GM18951 (cell line): ENCODE measurements at regions not wholly inside any gene's neighbourhood (a gene's known extent, or its start where the extent isn't known, plus 50 kb on each side); places are given as distances from the start of the nearest gene placed in this dataset.

ENCODE experiments used
- POLR2A ChIP-seq: IDR thresholded peaks from 4 replicates; pipeline ENCODE4 v1.6.1; 2011; ENCODE audit warnings: mild to moderate bottlenecking; ENCODE audit not compliant: insufficient read length, insufficient read depth; ENCODE audit errors: extremely low read depth
- in situ Hi-C: fragments of 300-500 bp; cut with MboI; formaldehyde crosslinking; loops from one replicate; pipeline ENCODE4 v1.12.0; 2022; ENCODE audit warnings: low sequenced_read_pairs, mixed read lengths, inconsistent platforms; ENCODE audit not compliant: unreplicated experiment

DNA sequence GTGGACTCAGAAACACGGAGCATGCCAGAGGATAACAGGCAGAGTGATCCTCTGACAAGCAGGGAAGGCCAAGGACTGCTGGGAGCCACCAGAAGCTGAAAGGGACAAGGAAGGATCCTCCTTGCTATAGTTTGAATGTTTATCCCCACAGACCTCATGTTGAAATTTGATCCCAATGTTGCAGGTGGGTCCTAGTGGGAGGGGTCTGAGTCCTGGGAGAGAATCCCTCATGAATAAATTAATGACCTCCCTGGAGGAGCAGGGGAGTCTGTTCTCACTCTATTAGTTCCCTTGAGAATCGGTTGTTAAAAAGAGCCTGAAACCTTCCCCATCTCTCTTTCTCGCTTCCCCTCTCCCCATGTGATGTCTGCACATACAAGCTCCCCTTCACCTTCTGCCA is 124.4 kb downstream of the FBXO15 start:
- in situ Hi-C loops, result no loop called here
- TF ChIP-seq POLR2A, result no peak

DNA sequence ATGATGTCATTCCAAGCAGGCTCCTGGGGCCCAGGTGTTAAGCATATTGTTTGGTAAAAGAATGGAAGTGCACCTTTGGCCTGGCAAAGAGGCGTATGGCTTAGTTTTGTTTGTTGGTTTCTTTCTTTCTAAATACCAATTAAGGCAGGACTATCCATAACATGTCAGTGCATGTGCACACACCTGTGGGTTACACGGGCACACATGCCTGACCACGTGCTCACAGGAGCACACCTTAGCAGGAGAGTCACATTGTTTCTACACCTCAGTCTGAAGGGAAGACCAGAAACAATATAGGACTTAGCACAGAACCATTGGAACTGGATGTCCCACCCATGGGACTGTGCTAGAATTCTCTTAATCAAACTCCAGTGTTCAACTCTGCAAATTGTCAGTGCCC is 127.8 kb downstream of the FBXO15 start:
- no peak for TF ChIP-seq POLR2A
- in situ Hi-C loops, result no loop called here

DNA sequence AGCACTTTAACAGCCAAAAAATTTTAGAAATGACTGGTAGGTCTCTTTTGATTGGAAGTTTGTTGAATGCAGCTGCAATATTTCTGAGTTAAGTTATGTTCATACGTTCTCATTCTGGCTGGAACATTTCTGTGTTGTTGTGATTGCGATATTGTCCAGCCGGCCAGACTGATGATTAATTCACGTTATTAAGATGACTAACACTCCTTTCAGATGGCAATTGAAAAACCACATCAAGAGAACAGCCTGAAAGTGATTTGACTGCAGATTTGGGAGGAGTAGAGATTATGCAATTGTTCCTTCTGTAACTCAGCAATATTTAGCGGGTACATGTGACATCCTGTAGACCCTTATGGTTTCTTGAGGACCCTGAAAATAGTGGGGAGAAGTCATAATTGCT is 133.7 kb downstream of the FBXO15 start:
- TF ChIP-seq POLR2A, result no peak
- in situ Hi-C loops, result no loop called here

GRCh38 chr18:74012954-74013630 is 134.5 kb downstream of the FBXO15 start:
- no peak for TF ChIP-seq POLR2A
- in situ Hi-C loops, result no loop called here

- no peak for TF ChIP-seq POLR2A
- in situ Hi-C loops, result no loop called here
These were observed 141.5 kb downstream of the FBXO15 start for GRCh38 chr18:74006143-74006542.

GRCh38 chr18:74005320-74006109 is 142.1 kb downstream of the FBXO15 start:
- no peak for TF ChIP-seq POLR2A
- in situ Hi-C loops, result no loop called here

GRCh38 chr18:73992242-73993022 is 155.2 kb downstream of the FBXO15 start:
- in situ Hi-C loops, result no loop called here
- no peak for TF ChIP-seq POLR2A

GRCh38 chr18:73991570-73991969 is 156.1 kb downstream of the FBXO15 start:
- in situ Hi-C loops, result no loop called here
- no peak for TF ChIP-seq POLR2A

DNA sequence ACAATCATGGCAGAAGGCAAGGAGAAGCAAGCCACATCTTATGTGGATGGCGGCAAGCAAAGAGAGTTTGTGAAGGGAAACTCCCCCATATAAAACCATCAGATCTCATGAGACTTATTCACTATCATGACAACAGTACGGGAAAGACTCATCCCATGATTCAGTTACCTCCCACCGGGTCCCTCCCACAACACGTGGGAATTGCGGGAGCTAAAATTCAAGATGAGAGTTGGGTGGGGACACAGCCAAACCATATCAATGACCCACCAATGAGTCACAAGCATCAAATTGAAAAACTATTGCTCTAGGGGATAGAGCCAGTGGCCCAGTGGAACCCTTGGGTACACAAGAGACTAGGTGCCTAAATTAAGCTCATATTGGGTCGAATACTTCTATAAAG is 157.4 kb downstream of the FBXO15 start:
- in situ Hi-C loops, result no loop called here
- TF ChIP-seq POLR2A, result no peak

GRCh38 chr18:73987247-73987980 is 160.2 kb downstream of the FBXO15 start:
- no peak for TF ChIP-seq POLR2A
- in situ Hi-C loops, result no loop called here

GRCh38 chr18:73986711-73987110 is 160.9 kb downstream of the FBXO15 start:
- TF ChIP-seq POLR2A, result no peak
- in situ Hi-C loops, result no loop called here

DNA sequence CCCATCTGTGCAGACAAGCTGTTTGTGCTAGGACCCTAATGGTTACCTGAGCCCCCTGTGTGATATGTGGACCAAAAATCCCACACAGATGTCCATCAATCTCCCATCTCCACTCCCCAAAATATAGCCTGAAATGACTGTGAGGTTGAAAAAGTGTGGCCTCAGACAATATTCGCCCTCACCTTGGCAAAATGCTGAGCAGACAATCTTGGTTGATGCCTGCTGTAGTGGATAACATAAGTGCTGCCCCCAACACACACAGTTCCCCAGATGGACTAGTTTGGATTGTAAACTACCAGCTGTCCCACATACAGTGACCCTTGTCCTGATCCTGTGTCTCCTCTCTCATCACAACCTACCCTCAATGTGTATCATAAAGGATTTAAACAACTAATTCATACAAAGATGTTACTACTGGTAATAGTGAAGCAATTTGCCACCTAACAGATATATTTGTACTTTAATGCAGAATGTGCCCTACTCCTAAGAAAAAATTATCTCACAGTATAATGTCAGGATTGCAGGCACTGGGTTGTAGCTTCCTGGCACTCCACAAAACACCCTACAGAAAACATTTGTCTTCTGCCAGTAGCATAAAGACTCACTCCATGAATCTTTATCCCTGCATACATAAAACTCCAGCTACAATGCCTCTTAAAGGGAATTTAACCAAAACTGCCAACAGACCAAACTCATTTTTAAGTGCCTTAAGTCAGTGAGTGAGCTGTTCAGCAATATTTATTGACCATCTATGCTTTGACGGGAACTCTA is 161.6 kb downstream of the FBXO15 start:
- in situ Hi-C loops, result no loop called here
- TF ChIP-seq POLR2A, result no peak
